IMR-90 (cell line): ENCODE measurements at regions not wholly inside any gene's neighbourhood (a gene's known extent, or its start where the extent isn't known, plus 50 kb on each side); places are given as distances from the start of the nearest gene placed in this dataset.
A peak's percentile ranks its signal among the peaks of the same experiment; 100 is the strongest.

Source experiments
- BHLHE40 ChIP-seq: fragments of 150-350 bp; IDR thresholded peaks from 2 replicates; pipeline ENCODE4 v1.6.1; 2016; ENCODE audit warnings: mild to moderate bottlenecking, low read depth, low read length
- CEBPB ChIP-seq: IDR thresholded peaks from 2 replicates; pipeline ENCODE4 v1.6.1; 2012; ENCODE audit warnings: low read depth, low read length, improper control_type of control experiment
- FOS ChIP-seq: fragments of 150-350 bp; IDR thresholded peaks from 2 replicates; pipeline ENCODE4 v1.6.1; 2016; ENCODE audit warnings: low read depth, low read length
- MAFK ChIP-seq: IDR thresholded peaks from 2 replicates; pipeline ENCODE4 v1.6.1; 2012; ENCODE audit warnings: low read depth, low read length, improper control_type of control experiment
- MAZ ChIP-seq: IDR thresholded peaks from 2 replicates; pipeline ENCODE4 v1.6.1; 2012; ENCODE audit warnings: low read depth, mild to moderate bottlenecking, low read length, improper control_type of control experiment, moderate library complexity, borderline replicate concordance
- MXI1 ChIP-seq: IDR thresholded peaks from 2 replicates; pipeline ENCODE4 v1.6.1; 2012; ENCODE audit warnings: low read depth, mild to moderate bottlenecking, low read length, moderate library complexity, borderline replicate concordance
- POLR2A ChIP-seq: IDR thresholded peaks from 2 replicates; pipeline ENCODE4 v1.6.1; 2012; ENCODE audit warnings: mild to moderate bottlenecking, low read depth, low read length
- RAD21 ChIP-seq: IDR thresholded peaks from 2 replicates; pipeline ENCODE4 v1.6.1; 2012; ENCODE audit warnings: low read length, improper control_type of control experiment
- RFX5 ChIP-seq: IDR thresholded peaks from 2 replicates; pipeline ENCODE4 v1.8.0; 2012; ENCODE audit warnings: low read depth, mild to moderate bottlenecking, low read length, moderate library complexity
- SMC3 ChIP-seq: fragments of 150-350 bp; IDR thresholded peaks from 2 replicates; pipeline ENCODE4 v1.6.1; 2016; ENCODE audit warnings: low read depth, mild to moderate bottlenecking, antibody characterized with exemption, low read length, moderate library complexity
- TF ChIP-seq, protein P1 (sequence below): conservative IDR thresholded peaks from 2 replicates; pipeline ENCODE4 v1.5.1; 2012; ENCODE audit warnings: mild to moderate bottlenecking, low read depth, low read length, improper control_type of control experiment
- TF ChIP-seq, protein P2 (sequence below): fragments of 150-350 bp; IDR thresholded peaks from 2 replicates; pipeline ENCODE4 v1.6.1; 2016; ENCODE audit warnings: low read depth, mild to moderate bottlenecking, low read length, moderate library complexity, borderline replicate concordance
- TF ChIP-seq, protein P3 (sequence below): fragments of 150-350 bp; IDR thresholded peaks from 2 replicates; pipeline ENCODE4 v1.6.1; 2017; ENCODE audit warnings: mild to moderate bottlenecking, antibody characterized with exemption, low read length, low read depth

DNA sequence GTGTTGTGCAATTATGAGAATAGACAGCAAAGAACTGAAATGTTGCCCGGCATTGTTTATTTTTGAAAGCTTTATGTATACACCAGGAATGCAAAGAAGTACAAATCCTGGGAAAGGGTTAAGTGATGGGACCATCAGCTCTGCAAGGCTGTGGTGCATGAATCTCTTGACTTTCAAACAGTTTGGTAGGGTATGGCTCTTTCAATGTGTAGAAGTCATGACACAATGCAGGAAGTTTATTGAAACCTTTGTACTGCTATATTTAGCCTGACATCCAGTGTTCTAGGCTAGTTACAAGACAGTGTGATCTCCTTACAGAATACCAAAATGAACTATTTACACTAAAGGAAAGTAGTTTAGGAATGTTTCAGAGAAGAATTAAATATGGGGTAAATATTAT lies 206.8 kb upstream of the HAND2 start:
- TF ChIP-seq, protein P1, sequence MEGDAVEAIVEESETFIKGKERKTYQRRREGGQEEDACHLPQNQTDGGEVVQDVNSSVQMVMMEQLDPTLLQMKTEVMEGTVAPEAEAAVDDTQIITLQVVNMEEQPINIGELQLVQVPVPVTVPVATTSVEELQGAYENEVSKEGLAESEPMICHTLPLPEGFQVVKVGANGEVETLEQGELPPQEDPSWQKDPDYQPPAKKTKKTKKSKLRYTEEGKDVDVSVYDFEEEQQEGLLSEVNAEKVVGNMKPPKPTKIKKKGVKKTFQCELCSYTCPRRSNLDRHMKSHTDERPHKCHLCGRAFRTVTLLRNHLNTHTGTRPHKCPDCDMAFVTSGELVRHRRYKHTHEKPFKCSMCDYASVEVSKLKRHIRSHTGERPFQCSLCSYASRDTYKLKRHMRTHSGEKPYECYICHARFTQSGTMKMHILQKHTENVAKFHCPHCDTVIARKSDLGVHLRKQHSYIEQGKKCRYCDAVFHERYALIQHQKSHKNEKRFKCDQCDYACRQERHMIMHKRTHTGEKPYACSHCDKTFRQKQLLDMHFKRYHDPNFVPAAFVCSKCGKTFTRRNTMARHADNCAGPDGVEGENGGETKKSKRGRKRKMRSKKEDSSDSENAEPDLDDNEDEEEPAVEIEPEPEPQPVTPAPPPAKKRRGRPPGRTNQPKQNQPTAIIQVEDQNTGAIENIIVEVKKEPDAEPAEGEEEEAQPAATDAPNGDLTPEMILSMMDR = no peak
- TF ChIP-seq RAD21 (no peak), SMC3 (no peak), RFX5 (no peak), POLR2A (no peak), BHLHE40 (no peak), CEBPB (peak; percentile 60), MAFK (no peak), MAZ (no peak), MXI1 (no peak), FOS (no peak)
- TF ChIP-seq, protein P2, sequence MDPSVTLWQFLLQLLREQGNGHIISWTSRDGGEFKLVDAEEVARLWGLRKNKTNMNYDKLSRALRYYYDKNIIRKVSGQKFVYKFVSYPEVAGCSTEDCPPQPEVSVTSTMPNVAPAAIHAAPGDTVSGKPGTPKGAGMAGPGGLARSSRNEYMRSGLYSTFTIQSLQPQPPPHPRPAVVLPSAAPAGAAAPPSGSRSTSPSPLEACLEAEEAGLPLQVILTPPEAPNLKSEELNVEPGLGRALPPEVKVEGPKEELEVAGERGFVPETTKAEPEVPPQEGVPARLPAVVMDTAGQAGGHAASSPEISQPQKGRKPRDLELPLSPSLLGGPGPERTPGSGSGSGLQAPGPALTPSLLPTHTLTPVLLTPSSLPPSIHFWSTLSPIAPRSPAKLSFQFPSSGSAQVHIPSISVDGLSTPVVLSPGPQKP = no peak
- TF ChIP-seq, protein P3, sequence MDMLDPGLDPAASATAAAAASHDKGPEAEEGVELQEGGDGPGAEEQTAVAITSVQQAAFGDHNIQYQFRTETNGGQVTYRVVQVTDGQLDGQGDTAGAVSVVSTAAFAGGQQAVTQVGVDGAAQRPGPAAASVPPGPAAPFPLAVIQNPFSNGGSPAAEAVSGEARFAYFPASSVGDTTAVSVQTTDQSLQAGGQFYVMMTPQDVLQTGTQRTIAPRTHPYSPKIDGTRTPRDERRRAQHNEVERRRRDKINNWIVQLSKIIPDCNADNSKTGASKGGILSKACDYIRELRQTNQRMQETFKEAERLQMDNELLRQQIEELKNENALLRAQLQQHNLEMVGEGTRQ = no peak
